Endodermal cell (in vitro differentiated cells): ENCODE measurements at regions not wholly inside any gene's neighbourhood (a gene's known extent, or its start where the extent isn't known, plus 50 kb on each side); places are given as distances from the start of the nearest gene placed in this dataset.
A peak's percentile ranks its signal among the peaks of the same experiment; 100 is the strongest.

Experiments used
- DNase-seq: peaks from one replicate; pipeline ENCODE4 v3.0.0-alpha.2; 2017
- H3K27ac ChIP-seq: 2 replicates; pipeline ENCODE4 v1.5.1; 2013; ENCODE audit warnings: mild to moderate bottlenecking, low read depth, low read length, moderate library complexity
- H3K27me3 ChIP-seq: 2 replicates; pipeline ENCODE4 v1.6.1; 2013; ENCODE audit warnings: mild to moderate bottlenecking, low read length, moderate library complexity; ENCODE audit not compliant: insufficient read depth, control insufficient read depth, poor library complexity, severe bottlenecking
- H3K36me3 ChIP-seq: 2 replicates; pipeline ENCODE4 v1.7.0; 2013; ENCODE audit warnings: mild to moderate bottlenecking, low read length, moderate library complexity; ENCODE audit not compliant: control insufficient read depth, insufficient read depth
- H3K4me1 ChIP-seq: one replicate; pipeline ENCODE4 v1.7.0; 2013; ENCODE audit warnings: low read length; ENCODE audit not compliant: control insufficient read depth, insufficient read depth
- H3K4me3 ChIP-seq: 2 replicates; pipeline ENCODE4 v1.5.1; 2013; ENCODE audit warnings: mild to moderate bottlenecking, low read length, moderate library complexity
- H3K9ac ChIP-seq: 2 replicates; pipeline ENCODE4 v1.6.1; 2013; ENCODE audit warnings: mild to moderate bottlenecking, low read length, moderate library complexity; ENCODE audit not compliant: poor library complexity, severe bottlenecking; ENCODE audit errors: extremely low read depth
- H3K9me3 ChIP-seq: 2 replicates; pipeline ENCODE4 v1.6.1; 2013; ENCODE audit warnings: mild to moderate bottlenecking, low read length, moderate library complexity; ENCODE audit not compliant: control insufficient read depth
- H3K27ac Mint-ChIP-seq: 2 replicates; pipeline ENCODE4 v1.8.0; 2020; ENCODE audit warnings: mixed read lengths
- H3K27me3 Mint-ChIP-seq: 2 replicates; pipeline ENCODE4 v1.8.0; 2021; ENCODE audit warnings: mild to moderate bottlenecking, mixed read lengths; ENCODE audit not compliant: insufficient read depth
- H3K36me3 Mint-ChIP-seq: 2 replicates; pipeline ENCODE4 v1.8.0; 2020; ENCODE audit warnings: low read depth, mixed read lengths
- H3K4me1 Mint-ChIP-seq: 2 replicates; pipeline ENCODE4 v1.8.0; 2020; ENCODE audit warnings: mixed read lengths
- H3K4me3 Mint-ChIP-seq: 2 replicates; pipeline ENCODE4 v1.8.0; 2020; ENCODE audit warnings: mild to moderate bottlenecking, moderate library complexity, mixed read lengths
- H3K9me3 Mint-ChIP-seq: 2 replicates; pipeline ENCODE4 v1.8.0; 2020; ENCODE audit warnings: mild to moderate bottlenecking, mixed read lengths
- CTCF ChIP-seq: fragments of 200-600 bp; sonication (generic); conservative IDR thresholded peaks from 2 replicates; pipeline ENCODE4 v1.5.0; 2021; ENCODE audit warnings: antibody characterized with exemption, mild to moderate bottlenecking
- WGBS, 2 experiments: methylation state at CpG; one replicate each; pipeline versions ENCODE4 v1.1.5 to v1.1.7; 2013; ENCODE audit warnings: missing lambda C conversion rate in 2 of 2, mixed read lengths in 1 of 2; ENCODE audit not compliant: insufficient coverage in 1 of 2, insufficient read length in 1 of 2; 5-methylcytosine and 5-hydroxymethylcytosine counted together

DNA sequence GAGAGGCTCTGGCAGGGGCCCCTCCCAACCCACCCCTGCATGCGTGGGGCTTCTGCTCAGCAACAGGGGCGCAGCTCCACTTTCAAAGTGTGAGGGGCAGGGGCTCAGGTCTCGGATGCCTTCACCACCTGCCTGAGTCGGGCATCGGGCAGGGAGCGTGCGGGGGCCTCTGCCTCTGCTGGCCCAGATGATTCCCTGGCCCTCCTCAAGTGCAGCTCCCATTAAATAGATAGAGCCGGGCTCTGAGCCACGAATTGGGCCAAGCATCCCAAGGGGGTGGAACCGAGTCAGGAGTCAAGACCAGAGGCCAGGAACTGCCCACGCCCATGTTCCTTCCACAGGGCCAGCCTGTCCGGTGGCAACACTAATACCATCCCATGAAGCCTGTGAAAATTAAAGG lies 108.9 kb upstream of the FAM20C start:
- no peak for TF ChIP-seq CTCF
- H3K4me1 Mint-ChIP-seq = peaks cover 26% of the 10 kb centered on the region

GRCh38 chr7:83861-84632 lies 108.3 kb upstream of the FAM20C start:
- Mint-ChIP-seq H3K4me3 (no peak overlapping the region), H3K36me3 (no peaks in the 10 kb centered on the region), H3K27ac (no peak overlapping the region), H3K9me3 (no peaks in the 10 kb centered on the region), H3K4me1 (peaks cover 26% of the 10 kb centered on the region), H3K27me3 (peaks cover 6% of the 10 kb centered on the region)
- no peak for TF ChIP-seq CTCF
- no peaks in the 10 kb centered on the region for H3K9me3 ChIP-seq
- H3K36me3 ChIP-seq = no peaks in the 10 kb centered on the region
- no peaks in the 10 kb centered on the region for H3K4me1 ChIP-seq
- no peak overlapping the region for H3K27ac ChIP-seq
- 90 to 94% methylated on average over 9 to 25 of the region's 25 CpGs for WGBS, 2 experiments
- no peaks in the 10 kb centered on the region for H3K27me3 ChIP-seq
- no peak overlapping the region for H3K9ac ChIP-seq
- no peak overlapping the region for H3K4me3 ChIP-seq
- DNase-seq = peak; percentile 36

More for the DNA sequence above, 108.9 kb upstream of the FAM20C start:
- Mint-ChIP-seq H3K36me3 (no peaks in the 10 kb centered on the region), H3K4me3 (no peak overlapping the region), H3K27ac (no peak overlapping the region), H3K27me3 (peaks cover 6% of the 10 kb centered on the region), H3K9me3 (no peaks in the 10 kb centered on the region)
- no peak overlapping the region for H3K4me3 ChIP-seq
- no peaks in the 10 kb centered on the region for H3K36me3 ChIP-seq
- no peaks in the 10 kb centered on the region for H3K4me1 ChIP-seq
- no peak overlapping the region for H3K27ac ChIP-seq
- DNase-seq = no peak
- no peak overlapping the region for H3K9ac ChIP-seq
- 93 to 95% methylated on average over 9 to 12 of the region's 12 CpGs for WGBS, 2 experiments
- H3K27me3 ChIP-seq = no peaks in the 10 kb centered on the region
- H3K9me3 ChIP-seq = no peaks in the 10 kb centered on the region

DNA sequence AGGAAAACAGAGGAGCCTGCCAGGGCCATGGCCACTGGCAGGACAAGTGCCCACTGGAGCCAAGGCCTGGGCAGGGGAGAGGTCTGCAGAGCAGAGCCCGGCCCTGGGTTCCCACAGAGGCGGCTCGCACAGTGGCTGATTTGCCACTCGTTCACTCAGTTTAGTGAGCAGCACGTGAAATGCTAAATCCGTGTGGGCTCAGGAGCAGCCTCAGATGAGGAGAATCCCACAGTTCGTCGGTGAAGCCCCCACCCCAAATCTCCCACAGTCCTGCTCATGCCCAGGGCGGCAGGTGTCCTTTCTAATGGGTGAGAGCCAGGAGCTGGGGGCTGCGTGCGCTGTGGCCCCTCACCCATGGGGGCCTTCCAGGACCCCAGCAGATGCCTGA lies 107.7 kb upstream of the FAM20C start:
- Histone ChIP-seq H3K4me1 (no peaks in the 10 kb centered on the region), H3K27ac (no peak overlapping the region), H3K27me3 (no peaks in the 10 kb centered on the region), H3K9ac (no peak overlapping the region), H3K36me3 (no peaks in the 10 kb centered on the region), H3K9me3 (no peaks in the 10 kb centered on the region), H3K4me3 (no peak overlapping the region)
- H3K36me3 Mint-ChIP-seq = no peaks in the 10 kb centered on the region
- H3K4me1 Mint-ChIP-seq = peaks cover 26% of the 10 kb centered on the region
- 93 to 100% methylated on average over 8 to 11 of the region's 11 CpGs for WGBS, 2 experiments
- no peak for TF ChIP-seq CTCF
- no peak overlapping the region for H3K4me3 Mint-ChIP-seq
- H3K27me3 Mint-ChIP-seq = peaks cover 6% of the 10 kb centered on the region
- no peak overlapping the region for H3K27ac Mint-ChIP-seq
- H3K9me3 Mint-ChIP-seq = no peaks in the 10 kb centered on the region
- peak; percentile 39 for DNase-seq
